Neural cell (in vitro differentiated cells): ENCODE measurements at regions not wholly inside any gene's neighbourhood (a gene's known extent, or its start where the extent isn't known, plus 50 kb on each side); places are given as distances from the start of the nearest gene placed in this dataset.

Experiments used
- H2AFZ ChIP-seq: fragments of 200-600, 300-800 bp; sonication (generic), shearing (Covaris generic); 2 replicates; pipeline ENCODE4 v1.6.0; 2014; ENCODE audit warnings: low read depth, mild to moderate bottlenecking, antibody characterized with exemption, low read length, moderate library complexity
- H3F3A ChIP-seq: fragments of 200-600 bp; shearing (Covaris generic); 2 replicates; pipeline ENCODE4 v1.6.1; 2016; ENCODE audit warnings: mild to moderate bottlenecking, moderate library complexity, mixed read lengths, antibody characterized with exemption, low read length; ENCODE audit not compliant: insufficient read depth, poor library complexity, severe bottlenecking
- H3K27ac ChIP-seq: fragments of 200-600, 300-800 bp; sonication (generic), shearing (Covaris generic); 2 replicates; pipeline ENCODE4 v1.5.1; 2014; ENCODE audit warnings: mild to moderate bottlenecking, low read length, moderate library complexity
- H3K27me3 ChIP-seq: fragments of 300-800, 200-600 bp; sonication (generic), shearing (Covaris generic); 2 replicates; pipeline ENCODE4 v1.6.0; 2014; ENCODE audit warnings: mild to moderate bottlenecking, low read depth, low read length, moderate library complexity; ENCODE audit not compliant: insufficient read depth
- H3K36me3 ChIP-seq: fragments of 300-800, 200-600 bp; sonication (generic), shearing (Covaris generic); 2 replicates; pipeline ENCODE4 v1.5.1; 2014; ENCODE audit warnings: mild to moderate bottlenecking, antibody characterized with exemption, low read length, moderate library complexity; ENCODE audit not compliant: insufficient read depth
- H3K4me2 ChIP-seq: fragments of 300-800, 200-600 bp; sonication (generic), shearing (Covaris generic); 2 replicates; pipeline ENCODE4 v1.6.0; 2014; ENCODE audit warnings: mild to moderate bottlenecking, low read length
- H3K4me3 ChIP-seq: fragments of 300-800, 200-600 bp; sonication (generic), shearing (Covaris generic); 2 replicates; pipeline ENCODE4 v1.5.1; 2014; ENCODE audit warnings: mild to moderate bottlenecking, low read length, moderate library complexity
- H3K79me2 ChIP-seq: fragments of 200-600 bp; shearing (Covaris generic); replicated peaks from 2 replicates; pipeline ENCODE4 v1.6.0; 2014; ENCODE audit warnings: mild to moderate bottlenecking, low read length, moderate library complexity; ENCODE audit not compliant: insufficient read depth
- H3K9ac ChIP-seq: fragments of 300-800, 200-600 bp; sonication (generic), shearing (Covaris generic); 2 replicates; pipeline ENCODE4 v1.6.1; 2016; ENCODE audit warnings: mild to moderate bottlenecking, low read length, mixed read lengths
- H3K9me2 ChIP-seq: fragments of 200-600 bp; shearing (Covaris generic); 2 replicates; pipeline ENCODE4 v1.6.1; 2016; ENCODE audit warnings: mild to moderate bottlenecking, low read length, mixed read lengths; ENCODE audit not compliant: insufficient read depth
- H3K9me3 ChIP-seq: fragments of 200-600, 300-800 bp; sonication (generic), shearing (Covaris generic); 2 replicates; pipeline ENCODE4 v1.6.1; 2016; ENCODE audit warnings: mild to moderate bottlenecking, mixed run types, low read length, moderate library complexity, mixed read lengths
- H4K20me1 ChIP-seq: fragments of 200-600 bp; shearing (Covaris generic); 2 replicates; pipeline ENCODE4 v1.6.1; 2016; ENCODE audit warnings: mild to moderate bottlenecking, mixed run types; ENCODE audit not compliant: insufficient read depth
- EP300 ChIP-seq: fragments of 450-650 bp; conservative IDR thresholded peaks from 2 replicates; pipeline ENCODE4 v1.6.1; 2014; ENCODE audit warnings: antibody characterized with exemption, mild to moderate bottlenecking, moderate library complexity; ENCODE audit not compliant: poor library complexity, severe bottlenecking
- EZH2 ChIP-seq: fragments of 200-600, 300-800 bp; shearing (Covaris generic), sonication (generic); IDR thresholded peaks from 2 replicates; pipeline ENCODE4 v1.6.1; 2014; ENCODE audit warnings: antibody characterized with exemption, low read length, borderline replicate concordance, mild to moderate bottlenecking; ENCODE audit not compliant: insufficient read depth, poor library complexity, severe bottlenecking
- MXI1 ChIP-seq: fragments of 450-650 bp; conservative IDR thresholded peaks from 2 replicates; pipeline ENCODE4 v1.6.1; 2014; ENCODE audit warnings: antibody characterized with exemption, mild to moderate bottlenecking; ENCODE audit not compliant: poor library complexity, severe bottlenecking
- POLR2AphosphoS5 ChIP-seq: IDR thresholded peaks from 2 replicates; pipeline ENCODE4 v1.6.1; 2012
- RAD21 ChIP-seq: fragments of 450-650 bp; conservative IDR thresholded peaks from 2 replicates; pipeline ENCODE4 v1.6.1; 2014; ENCODE audit warnings: antibody characterized with exemption, mild to moderate bottlenecking, moderate library complexity
- SMC3 ChIP-seq: fragments of 450-650 bp; conservative IDR thresholded peaks from 2 replicates; pipeline ENCODE4 v1.6.1; 2014; ENCODE audit warnings: antibody characterized with exemption, mild to moderate bottlenecking, moderate library complexity; ENCODE audit not compliant: poor library complexity
- TAF1 ChIP-seq: IDR thresholded peaks from 2 replicates; pipeline ENCODE4 v1.6.1; 2012; ENCODE audit warnings: low read depth
- TF ChIP-seq, protein P1 (sequence below): IDR thresholded peaks from 2 replicates; pipeline ENCODE4 v1.6.1; 2012; ENCODE audit warnings: borderline replicate concordance
- TF ChIP-seq, protein P2 (sequence below): fragments of 450-650 bp; IDR thresholded peaks from 2 replicates; pipeline ENCODE4 v1.5.1; 2014; ENCODE audit warnings: antibody characterized with exemption, mild to moderate bottlenecking, moderate library complexity; ENCODE audit not compliant: poor library complexity, severe bottlenecking

DNA sequence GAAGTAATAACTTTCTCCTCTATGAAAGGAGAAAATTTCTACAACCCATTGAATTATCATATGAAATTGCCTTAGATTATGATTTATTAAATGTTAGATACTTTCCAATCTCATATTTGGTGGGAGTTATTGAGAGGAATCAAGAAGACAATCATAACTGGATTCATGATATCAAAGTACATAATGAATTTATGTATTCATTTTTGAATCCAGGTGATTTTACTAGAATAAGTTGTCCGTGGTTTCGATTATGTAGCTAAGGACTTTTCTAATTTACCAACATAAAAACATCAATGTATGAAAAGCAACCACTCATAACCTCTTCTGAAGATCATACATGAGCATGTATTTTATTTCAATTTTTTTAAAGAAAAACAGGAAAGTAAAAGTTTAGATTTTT lies 1225.0 kb upstream of the MIR17HG start:
- no peak overlapping the region for H3K27ac ChIP-seq
- H3K36me3 ChIP-seq: no peaks in the 10 kb centered on the region
- no peaks in the 10 kb centered on the region for H3K9me2 ChIP-seq
- no peaks in the 10 kb centered on the region for H3K9me3 ChIP-seq
- H3K9ac ChIP-seq: no peak overlapping the region
- H3F3A ChIP-seq: no peaks in the 10 kb centered on the region
- no peaks in the 10 kb centered on the region for H3K27me3 ChIP-seq
- H3K79me2 ChIP-seq: no peaks in the 10 kb centered on the region
- no peaks in the 10 kb centered on the region for H4K20me1 ChIP-seq
- no peak overlapping the region for H2AFZ ChIP-seq
- no peak overlapping the region for H3K4me3 ChIP-seq
- no peak overlapping the region for H3K4me2 ChIP-seq
- TF ChIP-seq POLR2AphosphoS5: no peak
- no peak for TF ChIP-seq EP300
- TF ChIP-seq, protein P1, sequence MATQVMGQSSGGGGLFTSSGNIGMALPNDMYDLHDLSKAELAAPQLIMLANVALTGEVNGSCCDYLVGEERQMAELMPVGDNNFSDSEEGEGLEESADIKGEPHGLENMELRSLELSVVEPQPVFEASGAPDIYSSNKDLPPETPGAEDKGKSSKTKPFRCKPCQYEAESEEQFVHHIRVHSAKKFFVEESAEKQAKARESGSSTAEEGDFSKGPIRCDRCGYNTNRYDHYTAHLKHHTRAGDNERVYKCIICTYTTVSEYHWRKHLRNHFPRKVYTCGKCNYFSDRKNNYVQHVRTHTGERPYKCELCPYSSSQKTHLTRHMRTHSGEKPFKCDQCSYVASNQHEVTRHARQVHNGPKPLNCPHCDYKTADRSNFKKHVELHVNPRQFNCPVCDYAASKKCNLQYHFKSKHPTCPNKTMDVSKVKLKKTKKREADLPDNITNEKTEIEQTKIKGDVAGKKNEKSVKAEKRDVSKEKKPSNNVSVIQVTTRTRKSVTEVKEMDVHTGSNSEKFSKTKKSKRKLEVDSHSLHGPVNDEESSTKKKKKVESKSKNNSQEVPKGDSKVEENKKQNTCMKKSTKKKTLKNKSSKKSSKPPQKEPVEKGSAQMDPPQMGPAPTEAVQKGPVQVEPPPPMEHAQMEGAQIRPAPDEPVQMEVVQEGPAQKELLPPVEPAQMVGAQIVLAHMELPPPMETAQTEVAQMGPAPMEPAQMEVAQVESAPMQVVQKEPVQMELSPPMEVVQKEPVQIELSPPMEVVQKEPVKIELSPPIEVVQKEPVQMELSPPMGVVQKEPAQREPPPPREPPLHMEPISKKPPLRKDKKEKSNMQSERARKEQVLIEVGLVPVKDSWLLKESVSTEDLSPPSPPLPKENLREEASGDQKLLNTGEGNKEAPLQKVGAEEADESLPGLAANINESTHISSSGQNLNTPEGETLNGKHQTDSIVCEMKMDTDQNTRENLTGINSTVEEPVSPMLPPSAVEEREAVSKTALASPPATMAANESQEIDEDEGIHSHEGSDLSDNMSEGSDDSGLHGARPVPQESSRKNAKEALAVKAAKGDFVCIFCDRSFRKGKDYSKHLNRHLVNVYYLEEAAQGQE: no peak
- TF ChIP-seq, protein P2, sequence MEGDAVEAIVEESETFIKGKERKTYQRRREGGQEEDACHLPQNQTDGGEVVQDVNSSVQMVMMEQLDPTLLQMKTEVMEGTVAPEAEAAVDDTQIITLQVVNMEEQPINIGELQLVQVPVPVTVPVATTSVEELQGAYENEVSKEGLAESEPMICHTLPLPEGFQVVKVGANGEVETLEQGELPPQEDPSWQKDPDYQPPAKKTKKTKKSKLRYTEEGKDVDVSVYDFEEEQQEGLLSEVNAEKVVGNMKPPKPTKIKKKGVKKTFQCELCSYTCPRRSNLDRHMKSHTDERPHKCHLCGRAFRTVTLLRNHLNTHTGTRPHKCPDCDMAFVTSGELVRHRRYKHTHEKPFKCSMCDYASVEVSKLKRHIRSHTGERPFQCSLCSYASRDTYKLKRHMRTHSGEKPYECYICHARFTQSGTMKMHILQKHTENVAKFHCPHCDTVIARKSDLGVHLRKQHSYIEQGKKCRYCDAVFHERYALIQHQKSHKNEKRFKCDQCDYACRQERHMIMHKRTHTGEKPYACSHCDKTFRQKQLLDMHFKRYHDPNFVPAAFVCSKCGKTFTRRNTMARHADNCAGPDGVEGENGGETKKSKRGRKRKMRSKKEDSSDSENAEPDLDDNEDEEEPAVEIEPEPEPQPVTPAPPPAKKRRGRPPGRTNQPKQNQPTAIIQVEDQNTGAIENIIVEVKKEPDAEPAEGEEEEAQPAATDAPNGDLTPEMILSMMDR: no peak
- no peak for TF ChIP-seq EZH2
- TF ChIP-seq MXI1: no peak
- TF ChIP-seq RAD21: no peak
- TF ChIP-seq SMC3: no peak
- TF ChIP-seq TAF1: no peak

DNA sequence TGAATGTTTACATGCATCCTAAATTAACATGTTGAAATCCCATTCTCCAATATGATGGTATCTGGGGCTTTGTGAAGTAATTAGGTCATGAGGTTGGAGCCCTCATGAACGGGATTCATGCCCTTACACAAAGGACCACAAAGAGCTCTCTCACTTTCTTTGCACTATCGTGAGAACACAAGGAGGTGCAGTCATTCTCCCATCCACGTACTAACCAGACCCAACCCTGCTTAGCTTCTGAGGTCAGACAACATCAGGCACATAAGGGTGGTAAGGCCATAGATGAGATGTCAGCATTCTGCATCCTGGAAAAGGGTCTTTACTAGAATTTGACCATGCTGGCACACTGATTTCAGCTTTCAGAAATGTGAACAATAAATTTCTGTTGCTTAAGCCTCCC lies 1211.9 kb upstream of the MIR17HG start:
- no peak overlapping the region for H2AFZ ChIP-seq
- H3K9me2 ChIP-seq: no peaks in the 10 kb centered on the region
- H3K4me3 ChIP-seq: no peak overlapping the region
- TF ChIP-seq RAD21: no peak
- TF ChIP-seq TAF1: no peak
- TF ChIP-seq SMC3: no peak
- TF ChIP-seq, protein P1: no peak
- no peak for TF ChIP-seq EP300
- no peaks in the 10 kb centered on the region for H3F3A ChIP-seq
- H3K9ac ChIP-seq: no peak overlapping the region
- no peaks in the 10 kb centered on the region for H3K9me3 ChIP-seq
- H3K27ac ChIP-seq: no peak overlapping the region
- no peaks in the 10 kb centered on the region for H3K27me3 ChIP-seq
- no peaks in the 10 kb centered on the region for H3K36me3 ChIP-seq
- no peak overlapping the region for H3K4me2 ChIP-seq
- no peaks in the 10 kb centered on the region for H3K79me2 ChIP-seq
- no peaks in the 10 kb centered on the region for H4K20me1 ChIP-seq
